Erythroblast (primary cell): ENCODE measurements at regions not wholly inside any gene's neighbourhood (a gene's known extent, or its start where the extent isn't known, plus 50 kb on each side); places are given as distances from the start of the nearest gene placed in this dataset.

Experiments
- DNase-seq, 2 experiments: peaks; one replicate each; lab custom pipeline; 2025; lab: John Stamatoyannopoulos, UW
- GATA1 ChIP-seq: IDR thresholded peaks from 2 replicates; pipeline ENCODE4 v1.6.1; 2011; ENCODE audit warnings: low read depth, mild to moderate bottlenecking, control low read depth, low read length, moderate library complexity
- POLR2A ChIP-seq: IDR thresholded peaks from 2 replicates; pipeline ENCODE4 v1.6.1; 2011; ENCODE audit warnings: mild to moderate bottlenecking, low read length

- TF ChIP-seq GATA1 (no peak), POLR2A (no peak)
- DNase-seq, result no peak
These were observed 245.7 kb upstream of the JUN start for GRCh38 chr1:59029411-59030167.

DNA sequence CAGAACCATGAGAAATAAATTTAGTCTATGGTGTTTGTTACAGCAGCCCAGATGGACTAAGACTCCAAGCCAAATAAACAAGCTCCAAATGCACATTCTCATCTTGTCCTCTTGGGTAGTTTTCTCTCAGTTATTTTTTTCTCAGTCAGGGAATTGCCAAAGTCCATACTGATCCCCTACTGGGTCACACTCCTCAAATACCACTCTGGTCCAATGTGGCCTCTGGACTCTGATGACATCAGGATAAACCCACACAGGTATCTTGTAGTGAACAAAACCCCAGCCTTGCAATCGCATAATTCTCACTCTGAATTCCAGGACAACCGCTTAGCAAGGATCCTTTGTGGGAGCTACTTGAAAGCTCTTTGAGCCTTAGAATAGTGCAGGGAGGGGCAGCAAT lies 248.4 kb upstream of the JUN start:
- no peak for DNase-seq
- no peak for TF ChIP-seq POLR2A
- TF ChIP-seq GATA1, result no peak

- no peak for TF ChIP-seq POLR2A
- no peak for TF ChIP-seq GATA1
- DNase-seq, result no peak
These were observed 249.9 kb upstream of the JUN start for GRCh38 chr1:59033761-59034160.

DNA sequence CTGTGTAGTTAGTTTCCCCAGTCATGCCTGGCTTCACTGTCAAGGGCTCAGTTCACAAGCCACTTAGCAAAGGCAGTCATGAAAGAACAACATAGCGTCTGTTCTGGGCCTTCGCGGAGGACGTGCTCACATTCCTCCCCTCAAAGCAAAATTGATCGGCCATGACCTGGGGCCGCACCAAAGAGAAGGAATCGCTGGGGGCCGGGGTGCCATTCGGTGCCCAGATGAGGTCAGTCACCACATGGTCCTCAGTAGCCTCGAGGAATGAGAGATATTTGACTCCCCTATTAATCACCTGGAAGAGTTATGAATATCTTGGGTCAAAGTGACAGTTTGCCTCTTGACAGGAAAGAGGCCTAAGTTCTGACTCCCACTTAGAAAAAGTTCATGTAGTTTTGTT lies 251.1 kb upstream of the JUN start:
- TF ChIP-seq GATA1 (no peak), POLR2A (no peak)
- no peak for DNase-seq

- DNase-seq, result no peak
- no peak for TF ChIP-seq POLR2A
- no peak for TF ChIP-seq GATA1
These were observed 255.7 kb upstream of the JUN start for GRCh38 chr1:59039551-59039950.

DNA sequence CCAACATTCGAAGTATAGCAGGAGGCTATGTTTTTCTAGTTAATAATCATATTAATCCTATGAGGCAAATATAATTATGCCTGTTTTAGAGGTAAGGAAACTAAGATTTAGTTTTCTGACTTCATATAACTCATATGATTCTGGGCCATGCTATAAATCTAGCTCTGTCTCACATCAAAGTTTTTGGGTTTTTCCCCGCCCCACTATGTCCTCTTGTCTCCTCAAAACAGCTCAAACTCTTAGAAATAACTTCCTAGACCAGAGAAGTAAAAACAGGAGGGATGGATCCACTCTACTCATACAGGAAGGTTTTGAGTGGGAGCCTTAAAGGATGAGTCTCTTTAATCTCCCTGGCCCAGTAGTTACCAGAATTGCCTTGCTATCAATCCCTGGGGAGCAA lies 256.4 kb upstream of the FGGY start:
- TF ChIP-seq POLR2A (no peak), GATA1 (no peak)
- DNase-seq, result no peak

- no peak for TF ChIP-seq GATA1
- no peak for TF ChIP-seq POLR2A
- DNase-seq, result no peak
These were observed 255.1 kb upstream of the FGGY start for GRCh38 chr1:59041646-59042277.

DNA sequence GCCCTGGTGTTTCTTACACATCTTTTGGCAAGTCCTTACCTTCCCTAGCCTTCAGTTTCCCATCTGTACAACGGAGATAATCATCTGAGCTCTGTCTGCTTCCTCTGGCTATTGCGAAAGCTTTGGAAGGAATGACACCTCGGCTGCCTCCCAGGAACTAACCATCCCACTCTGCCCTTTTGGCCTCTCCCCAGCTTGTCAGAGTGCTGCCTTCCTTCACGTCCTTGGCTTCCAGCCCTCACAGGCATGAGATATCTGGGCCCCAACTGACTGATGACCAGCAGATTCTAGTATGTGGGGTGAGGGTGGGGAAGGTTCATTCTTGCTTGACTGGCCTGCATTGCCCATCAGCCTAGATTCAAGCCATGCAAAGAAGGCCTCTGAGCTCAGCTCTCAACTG lies 253.1 kb upstream of the FGGY start:
- no peak for DNase-seq
- no peak for TF ChIP-seq POLR2A

DNA sequence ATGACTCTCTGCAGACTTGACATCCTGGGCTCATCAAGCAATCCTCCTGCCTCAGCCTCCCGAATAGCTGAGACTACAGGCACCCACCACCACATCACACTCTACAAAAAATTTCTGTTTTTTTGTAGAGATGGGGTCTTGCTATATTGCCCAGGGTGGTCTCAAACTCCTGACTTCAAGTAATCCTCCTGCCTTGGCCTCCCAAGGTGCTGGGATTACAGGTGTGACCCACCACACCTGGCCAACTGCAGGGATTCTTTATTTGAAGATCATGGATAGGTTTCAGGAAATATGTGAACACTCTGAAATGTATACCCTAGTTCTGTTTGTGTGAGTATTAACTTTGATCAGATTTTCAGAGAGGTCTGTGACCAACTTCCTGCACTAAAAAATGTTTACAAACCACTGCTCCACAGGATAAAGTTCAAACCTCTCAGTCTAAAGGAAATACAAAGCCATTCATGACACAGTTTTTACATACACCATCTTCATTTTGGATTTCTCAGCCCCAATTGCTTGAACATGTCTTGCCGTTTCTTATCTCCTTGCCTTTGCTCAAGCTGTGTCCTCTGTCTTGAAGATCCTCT lies 252.3 kb upstream of the FGGY start:
- TF ChIP-seq POLR2A, result no peak
- TF ChIP-seq GATA1, result no peak
- DNase-seq, result no peak

- TF ChIP-seq GATA1 (no peak), POLR2A (no peak)
- DNase-seq, result no peak
These were observed 251.8 kb upstream of the FGGY start for GRCh38 chr1:59045137-59045536.

GRCh38 chr1:59045636-59046035 lies 251.3 kb upstream of the FGGY start:
- TF ChIP-seq GATA1 (no peak), POLR2A (no peak)
- DNase-seq, result no peak

DNA sequence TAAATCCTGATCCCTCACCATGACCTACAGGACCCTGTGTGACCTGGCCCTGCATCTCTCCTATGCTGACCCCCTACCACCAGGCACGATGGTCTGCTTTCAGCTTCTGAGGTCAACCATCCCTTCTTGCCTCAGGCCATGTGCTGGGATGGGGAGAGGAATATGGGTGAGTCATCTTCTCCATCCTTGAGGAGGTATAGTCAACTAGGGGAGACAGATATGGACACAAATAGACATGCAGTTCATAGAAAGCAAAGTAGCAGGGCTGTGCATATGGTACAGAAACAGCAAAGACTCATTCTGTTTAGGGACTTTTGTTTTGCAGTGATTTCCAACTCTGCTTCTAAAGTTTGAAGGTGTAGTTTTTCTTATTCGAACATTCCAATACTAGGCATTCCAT lies 250.8 kb upstream of the FGGY start:
- TF ChIP-seq GATA1 (no peak), POLR2A (no peak)
- DNase-seq, result no peak

DNA sequence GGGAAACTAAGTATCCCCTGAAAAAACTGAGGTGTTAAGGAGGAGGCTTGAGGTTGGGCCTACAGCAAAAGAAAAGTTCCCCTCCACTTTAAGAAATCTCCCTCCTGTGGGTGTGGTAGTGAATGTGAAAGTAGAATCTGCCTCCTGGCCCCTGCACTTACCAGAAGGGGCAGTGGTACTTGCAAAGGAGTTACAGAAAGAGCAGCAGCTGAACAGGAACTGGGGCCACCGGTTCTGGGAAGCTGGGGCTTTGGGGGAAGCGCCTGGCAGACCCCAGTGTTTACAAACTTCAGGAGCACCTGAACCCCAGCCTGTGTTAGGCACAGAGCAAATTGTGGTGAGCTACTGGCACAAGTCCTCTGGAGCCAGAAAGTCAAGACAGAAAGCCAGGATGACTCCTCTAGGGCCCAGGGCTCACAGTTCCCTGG lies 250.2 kb upstream of the FGGY start:
- DNase-seq, result no peak

DNA sequence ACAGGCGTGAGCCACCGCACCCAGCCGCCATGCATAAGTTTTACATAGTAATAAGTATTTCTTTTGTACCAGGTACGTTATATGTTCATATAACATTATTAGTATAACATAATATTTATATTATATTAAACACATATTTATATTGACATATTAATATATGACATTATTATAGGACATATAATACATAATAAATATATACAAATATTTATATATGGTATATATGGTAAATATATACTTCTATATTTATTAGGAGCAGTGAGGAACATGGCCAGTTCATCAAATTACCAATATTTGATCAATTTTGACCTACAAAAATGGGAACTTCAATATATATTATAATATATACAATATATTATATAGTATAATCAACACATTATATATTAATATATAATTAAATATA lies 245.9 kb upstream of the FGGY start:
- no peak for DNase-seq
- TF ChIP-seq GATA1 (no peak), POLR2A (no peak)

More for the DNA sequence above, 250.2 kb upstream of the FGGY start:
- TF ChIP-seq POLR2A (no peak), GATA1 (no peak)
